CD8-positive, alpha-beta memory T cell (primary cell): ENCODE measurements at regions not wholly inside any gene's neighbourhood (a gene's known extent, or its start where the extent isn't known, plus 50 kb on each side); places are given as distances from the start of the nearest gene placed in this dataset.
"Not testable (repeated sequence)": the region's sequence is repeated elsewhere in the genome, so short reads cannot be mapped to it uniquely, and the experiment has no call there.

Source experiments
- CTCF ChIA-PET: fragments of 350-600 bp; sonication (Branson Sonifier 250); formaldehyde crosslinking; loops from one replicate; lab custom pipeline; 2021; ENCODE audit warnings: antibody characterized with exemption; lab: Charles Lee
- POLR2A ChIA-PET: fragments of 350-600 bp; sonication (Branson Sonifier 250); formaldehyde crosslinking; loops from one replicate; lab custom pipeline; 2021; ENCODE audit warnings: antibody characterized with exemption; lab: Charles Lee
- DNase-seq, 5 donors: peaks; one replicate each; pipeline versions ENCODE4 v3.0.0 to v3.0.0-alpha.2; 2020 to 2022; ENCODE audit warnings: mixed read lengths in 1 of 5
- H3K27ac ChIP-seq: one replicate; pipeline ENCODE4 v1.7.0; 2013; ENCODE audit warnings: low read depth, mild to moderate bottlenecking, low read length, moderate library complexity
- H3K27me3 ChIP-seq: 2 replicates; pipeline ENCODE4 v1.7.0; 2013; ENCODE audit warnings: low read length, mild to moderate bottlenecking; ENCODE audit not compliant: insufficient read depth, poor library complexity, severe bottlenecking
- H3K36me3 ChIP-seq: 2 replicates; pipeline ENCODE4 v1.7.0; 2013; ENCODE audit warnings: mild to moderate bottlenecking, low read length, moderate library complexity; ENCODE audit not compliant: insufficient read depth
- H3K4me1 ChIP-seq: 2 replicates; pipeline ENCODE4 v1.7.0; 2013; ENCODE audit warnings: mild to moderate bottlenecking, low read length, moderate library complexity; ENCODE audit not compliant: insufficient read depth
- H3K4me3 ChIP-seq: 2 replicates; pipeline ENCODE4 v1.7.0; 2013; ENCODE audit warnings: mild to moderate bottlenecking, low read length
- H3K9me3 ChIP-seq: 2 replicates; pipeline ENCODE4 v1.7.0; 2013; ENCODE audit warnings: mild to moderate bottlenecking, low read length
- H3K27ac Mint-ChIP-seq, 8 donors: one replicate each; pipeline ENCODE4 v1.8.0; 2020 to 2021; ENCODE audit warnings: mixed read lengths in 8 of 8, mild to moderate bottlenecking in 6 of 8, inconsistent platforms in 3 of 8, moderate library complexity in 3 of 8
- H3K27me3 Mint-ChIP-seq, 2 donors: one replicate each; pipeline ENCODE4 v1.8.0; 2020 to 2021; ENCODE audit warnings: mixed read lengths in 2 of 2, mild to moderate bottlenecking in 1 of 2, moderate library complexity in 1 of 2
- H3K36me3 Mint-ChIP-seq, 3 donors: one replicate each; pipeline ENCODE4 v1.8.0; 2020 to 2021; ENCODE audit warnings: mixed read lengths in 3 of 3, inconsistent platforms in 1 of 3, mild to moderate bottlenecking in 1 of 3
- H3K4me1 Mint-ChIP-seq, 3 donors: one replicate each; pipeline ENCODE4 v1.8.0; 2020 to 2021; ENCODE audit warnings: mixed read lengths in 3 of 3, inconsistent platforms in 1 of 3, mild to moderate bottlenecking in 1 of 3
- H3K4me3 Mint-ChIP-seq, 7 donors: one replicate each; pipeline ENCODE4 v1.8.0; 2020 to 2021; ENCODE audit warnings: mixed read lengths in 7 of 7, mild to moderate bottlenecking in 6 of 7, moderate library complexity in 4 of 7, inconsistent platforms in 2 of 7
- H3K9me3 Mint-ChIP-seq, 5 donors: one replicate each; pipeline ENCODE4 v1.8.0; 2020 to 2022; ENCODE audit warnings: mixed read lengths in 5 of 5, mild to moderate bottlenecking in 3 of 5, moderate library complexity in 2 of 5, inconsistent platforms in 1 of 5

GRCh38 chr1:94362466-94363058 lies 55.6 kb upstream of the ABCD3 start:
- no peaks in the 10 kb centered on the region for H3K36me3 Mint-ChIP-seq
- no peak for DNase-seq
- H3K27me3 Mint-ChIP-seq = peaks cover 5 to 10% of the 10 kb centered on the region in 2 donors

GRCh38 chr1:94358630-94359599 lies 59.3 kb upstream of the ABCD3 start:
- Histone ChIP-seq H3K27ac (no peak overlapping the region), H3K27me3 (no peaks in the 10 kb centered on the region), H3K4me1 (no peaks in the 10 kb centered on the region), H3K4me3 (no peak overlapping the region), H3K36me3 (no peaks in the 10 kb centered on the region), H3K9me3 (no peaks in the 10 kb centered on the region)
- Mint-ChIP-seq H3K9me3 (peaks cover 0 to 12% (median 6%) of the 10 kb centered on the region in 5 donors), H3K27me3 (peaks cover 5 to 6% of the 10 kb centered on the region in 2 donors), H3K36me3 (no peaks in the 10 kb centered on the region), H3K27ac (no peak overlapping the region), H3K4me1 (no peaks in the 10 kb centered on the region), H3K4me3 (no peak overlapping the region)
- ChIA-PET POLR2A (no interaction called here), CTCF (no interaction called here)
- no peak for DNase-seq

More at GRCh38 chr1:94362466-94363058, 55.6 kb upstream of the ABCD3 start:
- H3K4me1 Mint-ChIP-seq = no peaks in the 10 kb centered on the region
- Histone ChIP-seq H3K4me3 (no peak overlapping the region), H3K36me3 (no peaks in the 10 kb centered on the region), H3K27ac (no peak overlapping the region), H3K9me3 (no peaks in the 10 kb centered on the region), H3K27me3 (no peaks in the 10 kb centered on the region), H3K4me1 (no peaks in the 10 kb centered on the region)
- no peak overlapping the region for H3K4me3 Mint-ChIP-seq
- ChIA-PET POLR2A (no interaction called here), CTCF (no interaction called here)
- peaks cover 5 to 25% (median 11%) of the 10 kb centered on the region in 5 donors for H3K9me3 Mint-ChIP-seq
- no peak overlapping the region for H3K27ac Mint-ChIP-seq

DNA sequence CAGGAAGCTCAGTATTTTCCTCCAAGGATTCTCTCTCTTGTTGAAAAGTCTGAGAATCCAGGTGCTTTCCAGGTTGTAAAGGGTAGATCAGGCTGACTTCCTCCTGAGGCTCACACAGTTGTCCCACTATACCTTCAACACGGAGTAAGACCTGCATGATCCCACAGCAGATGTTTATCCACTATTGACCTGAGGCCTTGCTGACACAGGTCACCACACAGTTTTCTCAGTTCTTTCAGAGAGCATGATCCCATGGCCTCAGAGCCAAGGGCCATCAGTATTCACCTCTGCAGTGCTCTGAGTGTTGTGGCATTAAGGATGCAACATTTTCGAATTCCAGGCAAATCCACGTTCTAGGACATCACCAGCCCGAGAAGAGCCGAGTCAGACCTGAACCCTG lies 60.5 kb upstream of the ABCD3 start:
- Histone ChIP-seq H3K27me3 (no peaks in the 10 kb centered on the region), H3K36me3 (no peaks in the 10 kb centered on the region), H3K4me3 (no peak overlapping the region), H3K4me1 (no peaks in the 10 kb centered on the region), H3K9me3 (no peaks in the 10 kb centered on the region), H3K27ac (no peak overlapping the region)
- ChIA-PET CTCF (no interaction called here), POLR2A (no interaction called here)
- Mint-ChIP-seq H3K9me3 (peaks cover 0 to 5% (median 4%) of the 10 kb centered on the region in 5 donors), H3K27ac (no peak overlapping the region), H3K36me3 (no peaks in the 10 kb centered on the region), H3K27me3 (peaks cover 7 to 14% of the 10 kb centered on the region in 2 donors), H3K4me3 (no peak overlapping the region), H3K4me1 (no peaks in the 10 kb centered on the region)
- no peak for DNase-seq

DNA sequence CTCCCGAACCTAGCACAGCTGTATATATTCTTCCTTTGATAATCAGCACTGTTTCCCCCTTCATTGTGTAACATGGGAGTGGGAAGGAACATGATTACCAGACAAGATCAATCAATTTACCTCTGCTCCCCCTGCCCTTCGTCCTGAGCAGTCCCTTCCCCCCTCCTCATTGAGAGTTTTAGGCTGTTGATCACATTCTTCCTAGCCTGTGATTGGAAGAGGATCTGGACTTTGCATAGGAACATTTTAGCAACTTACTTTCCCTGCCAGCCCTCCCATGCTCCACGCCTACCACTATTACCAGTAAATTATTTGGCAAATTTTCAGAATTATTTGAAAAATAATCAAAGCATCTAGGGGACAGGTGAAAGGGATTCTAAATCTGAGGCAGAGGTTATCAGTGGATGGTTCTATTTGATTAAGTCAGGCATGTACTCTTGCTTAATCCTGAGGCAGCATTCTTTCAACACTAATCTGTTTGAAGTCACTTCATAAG lies 62.7 kb upstream of the ABCD3 start:
- DNase-seq = no peak
- Histone ChIP-seq H3K4me3 (no peak overlapping the region), H3K27ac (no peak overlapping the region), H3K4me1 (no peaks in the 10 kb centered on the region), H3K9me3 (no peaks in the 10 kb centered on the region), H3K27me3 (no peaks in the 10 kb centered on the region), H3K36me3 (no peaks in the 10 kb centered on the region)
- no peaks in the 10 kb centered on the region for H3K9me3 Mint-ChIP-seq
- no peaks in the 10 kb centered on the region for H3K36me3 Mint-ChIP-seq
- ChIA-PET POLR2A (no interaction called here), CTCF (no interaction called here)
- H3K4me1 Mint-ChIP-seq = no peaks in the 10 kb centered on the region
- H3K27me3 Mint-ChIP-seq = peaks cover 4 to 31% of the 10 kb centered on the region in 2 donors
- no peak overlapping the region for H3K27ac Mint-ChIP-seq
- no peak overlapping the region for H3K4me3 Mint-ChIP-seq

DNA sequence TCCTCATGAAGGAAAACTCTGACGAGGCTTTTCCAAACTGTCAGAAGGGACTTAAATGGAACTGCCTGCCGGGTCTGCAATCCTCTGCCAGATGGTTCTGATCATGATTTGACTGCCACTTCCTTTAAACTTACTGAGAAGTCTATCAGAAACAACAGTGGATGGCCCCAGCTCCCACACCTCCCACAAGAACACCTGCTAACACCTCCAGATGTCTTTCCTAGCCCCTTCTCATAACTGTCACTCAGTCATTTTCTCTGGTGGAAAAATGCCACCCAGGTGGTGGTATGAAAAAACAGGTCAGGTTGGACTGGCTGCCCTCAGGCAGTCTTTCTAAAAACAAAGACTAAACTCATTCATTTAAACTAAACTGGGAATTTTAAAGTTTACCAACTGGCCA lies 66.7 kb upstream of the ABCD3 start:
- no peaks in the 10 kb centered on the region for H3K4me1 ChIP-seq
- no peaks in the 10 kb centered on the region for H3K27me3 ChIP-seq
- Mint-ChIP-seq H3K4me1 (no peaks in the 10 kb centered on the region), H3K4me3 (no peak overlapping the region), H3K36me3 (no peaks in the 10 kb centered on the region), H3K27me3 (peaks cover 2 to 44% of the 10 kb centered on the region in 2 donors), H3K9me3 (no peaks in the 10 kb centered on the region), H3K27ac (no peak overlapping the region)
- H3K27ac ChIP-seq = no peak overlapping the region
- no peak for DNase-seq
- H3K9me3 ChIP-seq = no peaks in the 10 kb centered on the region
- H3K36me3 ChIP-seq = no peaks in the 10 kb centered on the region
- POLR2A ChIA-PET = no interaction called here
- H3K4me3 ChIP-seq = no peak overlapping the region
- CTCF ChIA-PET = no interaction called here

GRCh38 chr1:94350350-94350924 lies 67.8 kb upstream of the ABCD3 start:
- Histone ChIP-seq H3K4me3 (no peak overlapping the region), H3K4me1 (no peaks in the 10 kb centered on the region), H3K9me3 (no peaks in the 10 kb centered on the region), H3K27ac (no peak overlapping the region), H3K36me3 (no peaks in the 10 kb centered on the region), H3K27me3 (no peaks in the 10 kb centered on the region)
- no peak for DNase-seq
- Mint-ChIP-seq H3K27ac (no peak overlapping the region), H3K9me3 (no peaks in the 10 kb centered on the region), H3K36me3 (no peaks in the 10 kb centered on the region), H3K4me1 (no peaks in the 10 kb centered on the region), H3K27me3 (peaks cover 2 to 44% of the 10 kb centered on the region in 2 donors), H3K4me3 (no peak overlapping the region)
- ChIA-PET CTCF (no interaction called here), POLR2A (no interaction called here)

DNA sequence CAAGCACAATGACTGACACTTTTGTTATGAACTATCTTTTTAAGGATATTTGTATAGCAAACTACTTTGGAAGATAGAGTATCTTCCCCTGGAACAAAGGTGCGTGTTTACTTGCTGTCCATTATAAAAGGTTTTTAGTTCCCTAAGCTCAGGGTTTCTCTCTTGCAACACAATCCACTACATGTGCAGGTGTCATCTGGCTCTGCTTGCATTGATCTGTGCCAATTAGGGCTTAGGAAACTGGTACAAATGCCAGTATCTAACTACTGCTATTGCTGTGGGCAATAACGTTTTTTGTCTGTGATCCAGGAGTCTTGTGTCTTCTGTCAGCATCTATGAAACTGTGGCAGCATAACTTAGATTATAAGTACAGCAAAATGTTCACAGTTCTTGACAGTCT lies 68.3 kb upstream of the ABCD3 start:
- Mint-ChIP-seq H3K27me3 (peaks cover 2 to 44% of the 10 kb centered on the region in 2 donors), H3K27ac (no peak overlapping the region), H3K36me3 (no peaks in the 10 kb centered on the region), H3K9me3 (no peaks in the 10 kb centered on the region), H3K4me1 (no peaks in the 10 kb centered on the region), H3K4me3 (no peak overlapping the region)
- Histone ChIP-seq H3K27me3 (no peaks in the 10 kb centered on the region), H3K4me1 (no peaks in the 10 kb centered on the region), H3K36me3 (no peaks in the 10 kb centered on the region), H3K9me3 (no peaks in the 10 kb centered on the region), H3K4me3 (no peak overlapping the region), H3K27ac (no peak overlapping the region)
- DNase-seq = no peak
- ChIA-PET POLR2A (no interaction called here), CTCF (no interaction called here)

DNA sequence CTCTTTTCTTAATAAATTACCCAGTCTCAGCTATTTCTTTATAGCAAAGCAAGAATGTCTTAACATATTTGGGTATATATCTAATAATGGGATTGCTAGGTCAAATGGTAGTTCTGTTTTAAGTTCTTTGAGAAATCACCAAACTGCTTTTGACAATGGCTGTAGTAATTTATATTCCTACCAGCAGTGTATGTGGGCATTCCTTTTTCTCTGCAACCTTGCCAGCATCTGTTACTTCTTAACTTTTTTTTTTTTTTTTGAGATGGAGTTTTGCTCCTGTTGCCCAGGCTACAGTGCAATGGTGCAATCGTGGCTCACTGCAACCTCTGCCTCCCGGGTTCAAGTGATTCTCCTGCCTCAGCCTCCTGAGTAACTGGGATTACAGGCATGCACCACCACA lies 69.8 kb upstream of the ABCD3 start:
- H3K27ac Mint-ChIP-seq, H3K27ac ChIP-seq, H3K9me3 Mint-ChIP-seq, POLR2A ChIA-PET, H3K36me3 ChIP-seq, H3K4me3 ChIP-seq, CTCF ChIA-PET, H3K4me1 ChIP-seq, H3K9me3 ChIP-seq, H3K36me3 Mint-ChIP-seq, DNase-seq, H3K4me1 Mint-ChIP-seq, H3K4me3 Mint-ChIP-seq, H3K27me3 ChIP-seq: not testable (repeated sequence)
- peaks cover under 1 to 41% of the 10 kb centered on the region in 2 donors for H3K27me3 Mint-ChIP-seq
